ENCODE measurements at regions not wholly inside any gene's neighbourhood (a gene's known extent, or its start where the extent isn't known, plus 50 kb on each side); places are given as distances from the start of the nearest gene placed in this dataset.

- intact Hi-C loops (cut with micrococcal nuclease; ENCODE audit: unreplicated experiment), result no loop called here
- no peak overlapping the region for H3K27ac ChIP-seq (ENCODE audit: low read depth, low read length, poor library complexity, severe bottlenecking)
- ChIA-PET POLR2A (ENCODE audit: low non-redundant PET) (no interaction called here), CTCF (no interaction called here)
- TF ChIP-seq, protein P1, sequence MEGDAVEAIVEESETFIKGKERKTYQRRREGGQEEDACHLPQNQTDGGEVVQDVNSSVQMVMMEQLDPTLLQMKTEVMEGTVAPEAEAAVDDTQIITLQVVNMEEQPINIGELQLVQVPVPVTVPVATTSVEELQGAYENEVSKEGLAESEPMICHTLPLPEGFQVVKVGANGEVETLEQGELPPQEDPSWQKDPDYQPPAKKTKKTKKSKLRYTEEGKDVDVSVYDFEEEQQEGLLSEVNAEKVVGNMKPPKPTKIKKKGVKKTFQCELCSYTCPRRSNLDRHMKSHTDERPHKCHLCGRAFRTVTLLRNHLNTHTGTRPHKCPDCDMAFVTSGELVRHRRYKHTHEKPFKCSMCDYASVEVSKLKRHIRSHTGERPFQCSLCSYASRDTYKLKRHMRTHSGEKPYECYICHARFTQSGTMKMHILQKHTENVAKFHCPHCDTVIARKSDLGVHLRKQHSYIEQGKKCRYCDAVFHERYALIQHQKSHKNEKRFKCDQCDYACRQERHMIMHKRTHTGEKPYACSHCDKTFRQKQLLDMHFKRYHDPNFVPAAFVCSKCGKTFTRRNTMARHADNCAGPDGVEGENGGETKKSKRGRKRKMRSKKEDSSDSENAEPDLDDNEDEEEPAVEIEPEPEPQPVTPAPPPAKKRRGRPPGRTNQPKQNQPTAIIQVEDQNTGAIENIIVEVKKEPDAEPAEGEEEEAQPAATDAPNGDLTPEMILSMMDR (conservative IDR thresholded peaks at IDR 0.05; ENCODE audit: low read depth, low read length), result no peak
- no peak for TF ChIP-seq EZH2 (IDR thresholded peaks at IDR 0.05; ENCODE audit: borderline replicate concordance, low read depth, low read length, poor library complexity, severe bottlenecking)
- H3K27me3 ChIP-seq (replicated peaks; ENCODE audit: insufficient read depth, low read depth, low read length, poor library complexity), result no peaks in the 10 kb centered on the region
- H3K36me3 ChIP-seq (ENCODE audit: insufficient read depth, low read length, poor library complexity, severe bottlenecking), result no peaks in the 10 kb centered on the region
- no peaks in the 10 kb centered on the region for H3K9me3 ChIP-seq (ENCODE audit: low read depth, low read length, poor library complexity, severe bottlenecking)
- no peak for DNase-seq (ENCODE audit: low spot score)
- H3K4me1 ChIP-seq (ENCODE audit: insufficient read depth, low read length, poor library complexity, severe bottlenecking), result no peaks in the 10 kb centered on the region
- BruUV-seq (replicated peaks), result no TSS peak
- no peak overlapping the region for H3K4me3 ChIP-seq (ENCODE audit: low read depth, low read length, poor library complexity, severe bottlenecking)
These were observed 519.6 kb downstream of the NTRK3 start for GRCh38 chr15:87736891-87737389.

DNA sequence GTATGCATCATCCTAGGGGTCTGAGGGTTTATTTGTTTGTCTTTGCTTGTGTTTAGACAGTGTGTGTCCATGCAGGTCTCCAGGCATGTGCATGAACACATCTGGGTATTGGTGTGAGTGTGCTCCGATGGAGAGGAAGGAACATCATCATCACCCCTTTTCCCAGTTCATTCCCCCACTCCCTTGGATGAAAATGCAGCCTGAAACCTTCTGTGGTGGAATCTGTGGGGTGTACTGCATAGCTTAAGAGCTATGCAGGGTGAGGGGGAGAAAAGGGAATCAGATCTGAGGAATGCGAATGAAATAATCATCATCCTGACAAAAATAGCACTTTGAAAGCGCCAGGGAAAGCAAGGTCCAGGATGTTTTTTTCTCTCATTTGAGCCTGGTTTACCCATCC is 520.1 kb downstream of the NTRK3 start:
- Histone ChIP-seq H3K27me3 (replicated peaks; ENCODE audit: insufficient read depth, low read depth, low read length, poor library complexity) (no peaks in the 10 kb centered on the region), H3K4me1 (ENCODE audit: insufficient read depth, low read length, poor library complexity, severe bottlenecking) (no peaks in the 10 kb centered on the region), H3K9me3 (ENCODE audit: low read depth, low read length, poor library complexity, severe bottlenecking) (no peaks in the 10 kb centered on the region), H3K4me3 (ENCODE audit: low read depth, low read length, poor library complexity, severe bottlenecking) (no peak overlapping the region), H3K27ac (ENCODE audit: low read depth, low read length, poor library complexity, severe bottlenecking) (no peak overlapping the region), H3K36me3 (ENCODE audit: insufficient read depth, low read length, poor library complexity, severe bottlenecking) (no peaks in the 10 kb centered on the region)
- ChIA-PET CTCF (no interaction called here), POLR2A (ENCODE audit: low non-redundant PET) (no interaction called here)
- BruUV-seq (replicated peaks), result no TSS peak
- TF ChIP-seq EZH2 (IDR thresholded peaks at IDR 0.05; ENCODE audit: borderline replicate concordance, low read depth, low read length, poor library complexity, severe bottlenecking), result no peak
- TF ChIP-seq, protein P1 (conservative IDR thresholded peaks at IDR 0.05; ENCODE audit: low read depth, low read length), result no peak
- intact Hi-C loops (cut with micrococcal nuclease; ENCODE audit: unreplicated experiment), result no loop called here
- DNase-seq (ENCODE audit: low spot score), result no peak

GRCh38 chr15:87735522-87735921 is 521.0 kb downstream of the NTRK3 start:
- ChIA-PET CTCF (no interaction called here), POLR2A (ENCODE audit: low non-redundant PET) (no interaction called here)
- intact Hi-C loops (cut with micrococcal nuclease; ENCODE audit: unreplicated experiment), result no loop called here
- TF ChIP-seq EZH2 (IDR thresholded peaks at IDR 0.05; ENCODE audit: borderline replicate concordance, low read depth, low read length, poor library complexity, severe bottlenecking), result no peak
- TF ChIP-seq, protein P1 (conservative IDR thresholded peaks at IDR 0.05; ENCODE audit: low read depth, low read length), result no peak
- Histone ChIP-seq H3K27me3 (replicated peaks; ENCODE audit: insufficient read depth, low read depth, low read length, poor library complexity) (no peaks in the 10 kb centered on the region), H3K27ac (ENCODE audit: low read depth, low read length, poor library complexity, severe bottlenecking) (no peak overlapping the region), H3K36me3 (ENCODE audit: insufficient read depth, low read length, poor library complexity, severe bottlenecking) (no peaks in the 10 kb centered on the region), H3K4me1 (ENCODE audit: insufficient read depth, low read length, poor library complexity, severe bottlenecking) (no peaks in the 10 kb centered on the region), H3K9me3 (ENCODE audit: low read depth, low read length, poor library complexity, severe bottlenecking) (no peaks in the 10 kb centered on the region), H3K4me3 (ENCODE audit: low read depth, low read length, poor library complexity, severe bottlenecking) (no peak overlapping the region)
- DNase-seq (ENCODE audit: low spot score), result no peak
- no TSS peak for BruUV-seq (replicated peaks)

All from A673 (cell line).